ENCODE measurements at regions not wholly inside any gene's neighbourhood (a gene's known extent, or its start where the extent isn't known, plus 50 kb on each side); places are given as distances from the start of the nearest gene placed in this dataset.

DNA sequence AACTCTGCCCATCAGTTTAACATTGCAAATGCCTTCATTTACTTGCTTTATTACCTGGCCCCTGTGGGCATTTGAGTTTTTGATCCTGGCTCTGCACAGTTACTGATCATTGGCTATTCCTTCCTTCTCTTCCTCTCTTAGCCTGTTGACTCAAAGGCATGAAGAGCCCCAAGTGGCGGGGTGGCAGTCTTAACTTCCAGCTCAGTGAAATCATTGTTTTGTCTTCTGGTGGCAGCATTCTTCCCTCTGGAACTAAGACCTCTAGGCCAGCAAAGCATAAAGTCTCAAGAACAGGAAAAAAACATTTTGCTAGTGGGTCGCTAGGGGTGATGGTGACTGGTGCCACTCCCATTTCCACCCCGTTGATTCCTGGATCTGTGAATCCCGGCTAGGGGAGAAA lies 52.3 kb upstream of the MRTFB start:
- no peaks in the 10 kb centered on the region for H4K20me1 ChIP-seq (ENCODE audit: control insufficient read depth, extremely low read depth, insufficient read depth, low read length)
- H3K27ac ChIP-seq (ENCODE audit: insufficient read depth, low read length): no peak overlapping the region
- TF ChIP-seq EZH2 (IDR thresholded peaks at IDR 0.05; ENCODE audit: low read length, missing control alignments): no peak
- TF ChIP-seq CTCF (conservative IDR thresholded peaks at IDR 0.05 in 1 of 2, IDR thresholded peaks at IDR 0.05 in 1 of 2; ENCODE audit: low read depth in 1 of 2, low read length in 2 of 2): no peak
- no peak overlapping the region for H3K4me3 ChIP-seq (replicated peaks in 1 of 4; ENCODE audit: control extremely low read depth in 1 of 4, insufficient read depth in 1 of 4, low read depth in 3 of 4, low read length in 4 of 4)
- no peak overlapping the region for H2AFZ ChIP-seq (ENCODE audit: low read length)
- H3K4me2 ChIP-seq (ENCODE audit: extremely low read depth, insufficient read depth, low read length): no peak overlapping the region
- no peak for DNase-seq (ENCODE audit: low read depth in 2 of 2)
- peaks cover 17% of the 10 kb centered on the region for H3K4me1 ChIP-seq (ENCODE audit: control insufficient read depth, extremely low read depth, insufficient read depth, low read length)
- H3K79me2 ChIP-seq (ENCODE audit: control insufficient read depth, insufficient read depth, low read length): no peaks in the 10 kb centered on the region
- no peaks in the 10 kb centered on the region for H3K36me3 ChIP-seq (ENCODE audit: control insufficient read depth, insufficient read depth, low read length)
- no peak overlapping the region for H3K9ac ChIP-seq (ENCODE audit: insufficient read depth, low read length)
- H3K9me3 ChIP-seq (ENCODE audit: control insufficient read depth, insufficient read depth, low read depth, low read length): no peaks in the 10 kb centered on the region
- no peaks in the 10 kb centered on the region for H3K27me3 ChIP-seq (ENCODE audit: control insufficient read depth, insufficient read depth, low read length)

- H3K4me3 ChIP-seq (replicated peaks in 1 of 4; ENCODE audit: control extremely low read depth in 1 of 4, insufficient read depth in 1 of 4, low read depth in 3 of 4, low read length in 4 of 4): no peak overlapping the region
- DNase-seq (ENCODE audit: low read depth in 2 of 2): no peak
- TF ChIP-seq EZH2 (IDR thresholded peaks at IDR 0.05; ENCODE audit: low read length, missing control alignments): no peak
- TF ChIP-seq CTCF (conservative IDR thresholded peaks at IDR 0.05 in 1 of 2, IDR thresholded peaks at IDR 0.05 in 1 of 2; ENCODE audit: low read depth in 1 of 2, low read length in 2 of 2): no peak
- H4K20me1 ChIP-seq (ENCODE audit: control insufficient read depth, extremely low read depth, insufficient read depth, low read length): no peaks in the 10 kb centered on the region
- no peak overlapping the region for H3K9ac ChIP-seq (ENCODE audit: insufficient read depth, low read length)
- H3K4me2 ChIP-seq (ENCODE audit: extremely low read depth, insufficient read depth, low read length): no peak overlapping the region
- H3K79me2 ChIP-seq (ENCODE audit: control insufficient read depth, insufficient read depth, low read length): no peaks in the 10 kb centered on the region
- no peaks in the 10 kb centered on the region for H3K36me3 ChIP-seq (ENCODE audit: control insufficient read depth, insufficient read depth, low read length)
- H3K9me3 ChIP-seq (ENCODE audit: control insufficient read depth, insufficient read depth, low read depth, low read length): no peaks in the 10 kb centered on the region
- H3K27ac ChIP-seq (ENCODE audit: insufficient read depth, low read length): no peak overlapping the region
- H3K27me3 ChIP-seq (ENCODE audit: control insufficient read depth, insufficient read depth, low read length): no peaks in the 10 kb centered on the region
- peaks cover 10% of the 10 kb centered on the region for H3K4me1 ChIP-seq (ENCODE audit: control insufficient read depth, extremely low read depth, insufficient read depth, low read length)
- H2AFZ ChIP-seq (ENCODE audit: low read length): no peak overlapping the region
These were observed 51.0 kb upstream of the MRTFB start for GRCh38 chr16:14020141-14020540.

Measured in fibroblast of lung (primary cell).